Adrenal gland (tissue), 9 donors: ENCODE measurements at regions not wholly inside any gene's neighbourhood (a gene's known extent, or its start where the extent isn't known, plus 50 kb on each side); places are given as distances from the start of the nearest gene placed in this dataset.
A peak's percentile ranks its signal among the peaks of the same experiment; 100 is the strongest.

Source experiments
- DNase-seq, 7 donors: peaks; one replicate each; pipeline ENCODE4 v3.0.0-alpha.2; 2019 to 2020
- H3K27ac ChIP-seq, 5 donors: fragments of 200-600 bp; sonication (generic) in 4 of 5; 1 replicate in 3 of 5; 2 replicates in 2 of 5; pipeline versions ENCODE4 v1.5.1 to v1.8.0; 2016 to 2020; ENCODE audit warnings: mild to moderate bottlenecking in 1 of 5
- H3K27me3 ChIP-seq: fragments of 200-600 bp; 2 replicates; pipeline ENCODE4 v1.8.0; 2021
- H3K36me3 ChIP-seq, 2 donors: fragments of 200-600 bp; replicated peaks in 1 of 2; 1 replicate in 1 of 2; 2 replicates in 1 of 2; pipeline versions ENCODE4 v1.5.1 to v1.8.0; 2018 to 2022
- H3K4me1 ChIP-seq, 2 donors: fragments of 200-600 bp; replicated peaks in 1 of 2; 1 replicate in 1 of 2; 2 replicates in 1 of 2; pipeline versions ENCODE4 v1.5.1 to v1.8.0; 2018 to 2021
- H3K4me3 ChIP-seq, 4 donors: fragments of 200-600 bp; sonication (generic) in 3 of 4; one replicate each; pipeline ENCODE4 v1.5.1; 2016 to 2018
- H3K9me3 ChIP-seq, 3 donors: fragments of 200-600 bp; sonication (generic) in 1 of 3; replicated peaks in 1 of 3; 1 replicate in 2 of 3; 2 replicates in 1 of 3; pipeline versions ENCODE4 v1.5.1 to v1.8.0; 2016 to 2021
- POLR2A ChIP-seq, 2 donors: fragments of 450-650 bp; IDR thresholded peaks; one replicate each; pipeline ENCODE4 v1.6.1; 2017; ENCODE audit warnings: antibody characterized with exemption in 2 of 2, mild to moderate bottlenecking in 2 of 2, moderate library complexity in 1 of 2
- WGBS, 4 donors: extraction: QIAGEN DNeasy Blood & Tissue Kit in 2 of 4; methylation state at CpG; one replicate each; pipeline versions ENCODE4 v1.1.5 to v1.1.7; 2013 to 2017; 5-methylcytosine and 5-hydroxymethylcytosine counted together
- intact Hi-C, 2 donors: fragments of 100-400 bp; cut with DNase I; formaldehyde crosslinking; loops; one replicate each; pipeline versions ENCODE4 v1.14.1 to v1.15.0; 2022 to 2023
- TF ChIP-seq, protein P1 (sequence below), 6 experiments: fragments of 450-650 bp in 4 of 6; fragments of 200-600 bp in 2 of 6; sonication (generic) in 1 of 6; IDR thresholded peaks; 1 replicate in 5 of 6; 2 replicates in 1 of 6; pipeline versions ENCODE4 v1.5.1 to v1.8.0; 2016 to 2021; ENCODE audit warnings: antibody characterized with exemption in 6 of 6, mild to moderate bottlenecking in 2 of 6, moderate library complexity in 1 of 6
- donor health status: healthy with polysubstance abuse.
- donor health status: Bipolar disorder and iron deficiency.
- donor health status: DM: yes; HTN: yes; CAD: no.
- donor health status: DM: no; HTN: no; CAD: no.
- donor health status: DM: no; HTN: no; CAD: no.

DNA sequence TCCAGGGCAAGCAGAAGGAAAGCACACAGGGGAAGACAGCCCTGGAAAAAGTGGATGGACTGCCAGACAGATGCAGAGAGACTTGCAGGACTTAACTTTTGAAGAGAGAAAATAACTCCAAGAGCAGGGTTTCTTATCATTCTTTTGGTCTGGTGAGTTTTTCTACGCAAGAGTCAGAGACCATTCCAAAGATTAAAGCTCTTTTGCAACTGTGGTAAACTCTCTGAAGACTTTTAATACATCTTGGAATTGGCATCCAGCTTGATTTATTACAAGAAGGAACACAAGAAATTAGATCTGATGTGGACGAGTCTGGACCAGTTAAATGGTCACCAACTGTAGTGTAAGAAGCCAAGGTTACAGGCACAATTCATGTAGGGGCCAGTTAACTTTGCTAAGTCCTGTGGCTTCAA lies 153.4 kb downstream of the SIPA1L2 start:
- 56 to 77% (median 70%) methylated on average over 2 of the region's 2 CpGs for WGBS, 4 donors
- Histone ChIP-seq H3K9me3 (no peaks in the 10 kb centered on the region), H3K36me3 (no peaks in the 10 kb centered on the region), H3K27ac (no peak overlapping the region), H3K4me3 (no peak overlapping the region), H3K27me3 (no peaks in the 10 kb centered on the region), H3K4me1 (peaks cover 15 to 48% of the 10 kb centered on the region in 2 donors)
- intact Hi-C loops = no loop called here
- no peak for DNase-seq
- TF ChIP-seq POLR2A (IDR thresholded peaks at IDR 0.05) = no peak
- TF ChIP-seq, protein P1, sequence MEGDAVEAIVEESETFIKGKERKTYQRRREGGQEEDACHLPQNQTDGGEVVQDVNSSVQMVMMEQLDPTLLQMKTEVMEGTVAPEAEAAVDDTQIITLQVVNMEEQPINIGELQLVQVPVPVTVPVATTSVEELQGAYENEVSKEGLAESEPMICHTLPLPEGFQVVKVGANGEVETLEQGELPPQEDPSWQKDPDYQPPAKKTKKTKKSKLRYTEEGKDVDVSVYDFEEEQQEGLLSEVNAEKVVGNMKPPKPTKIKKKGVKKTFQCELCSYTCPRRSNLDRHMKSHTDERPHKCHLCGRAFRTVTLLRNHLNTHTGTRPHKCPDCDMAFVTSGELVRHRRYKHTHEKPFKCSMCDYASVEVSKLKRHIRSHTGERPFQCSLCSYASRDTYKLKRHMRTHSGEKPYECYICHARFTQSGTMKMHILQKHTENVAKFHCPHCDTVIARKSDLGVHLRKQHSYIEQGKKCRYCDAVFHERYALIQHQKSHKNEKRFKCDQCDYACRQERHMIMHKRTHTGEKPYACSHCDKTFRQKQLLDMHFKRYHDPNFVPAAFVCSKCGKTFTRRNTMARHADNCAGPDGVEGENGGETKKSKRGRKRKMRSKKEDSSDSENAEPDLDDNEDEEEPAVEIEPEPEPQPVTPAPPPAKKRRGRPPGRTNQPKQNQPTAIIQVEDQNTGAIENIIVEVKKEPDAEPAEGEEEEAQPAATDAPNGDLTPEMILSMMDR (IDR thresholded peaks at IDR 0.05) = no peak

DNA sequence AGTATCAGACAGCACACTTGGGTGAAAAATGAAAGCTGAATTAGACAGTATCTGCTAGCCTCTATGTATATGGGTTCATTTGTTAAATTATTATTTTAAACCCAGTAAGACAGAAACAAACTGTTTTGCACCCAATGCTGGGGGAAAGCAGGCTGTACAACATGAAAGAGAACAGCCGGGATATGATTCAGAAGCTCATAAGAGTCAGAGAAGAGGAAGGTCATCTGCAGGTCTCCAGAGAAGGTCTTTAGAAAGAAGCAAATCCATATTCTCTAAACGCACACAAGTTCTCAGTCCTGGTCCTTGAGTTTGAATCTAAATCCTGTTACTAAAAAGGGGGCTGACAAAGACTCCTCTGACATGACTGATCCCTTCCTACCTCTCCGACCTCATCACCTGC lies 155.1 kb downstream of the SIPA1L2 start:
- no peak for DNase-seq
- no peak overlapping the region for H3K27ac ChIP-seq
- 55 to 66% (median 57%) methylated on average over 3 of the region's 3 CpGs for WGBS, 4 donors
- H3K4me1 ChIP-seq = peaks cover 15 to 48% of the 10 kb centered on the region in 2 donors
- H3K27me3 ChIP-seq = no peaks in the 10 kb centered on the region
- TF ChIP-seq POLR2A (IDR thresholded peaks at IDR 0.05) = no peak
- TF ChIP-seq, protein P1 (IDR thresholded peaks at IDR 0.05) = no peak
- H3K4me3 ChIP-seq = no peak overlapping the region
- H3K9me3 ChIP-seq = no peaks in the 10 kb centered on the region
- H3K36me3 ChIP-seq = no peaks in the 10 kb centered on the region
- intact Hi-C loops = no loop called here

DNA sequence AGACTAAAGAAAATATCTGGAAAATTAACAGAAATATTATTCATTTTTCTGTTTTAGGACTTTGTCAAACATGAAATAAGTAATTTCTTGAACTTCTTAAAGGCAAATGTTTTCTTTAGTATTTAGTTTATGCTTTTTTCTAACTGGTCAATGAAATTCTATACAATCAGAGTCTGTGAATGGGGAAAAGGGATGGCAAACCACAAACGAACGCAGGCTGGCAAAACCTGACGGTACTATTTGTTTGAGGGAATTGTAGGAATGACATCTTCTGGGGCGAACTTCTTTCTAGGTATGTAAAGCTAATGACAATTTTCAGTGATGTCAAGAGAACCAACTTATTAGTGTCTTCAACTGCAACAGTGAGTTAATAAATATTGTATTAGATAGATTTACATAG lies 156.0 kb downstream of the SIPA1L2 start:
- no peak for DNase-seq
- H3K27me3 ChIP-seq = no peaks in the 10 kb centered on the region
- H3K9me3 ChIP-seq = no peaks in the 10 kb centered on the region
- H3K27ac ChIP-seq = peak overlapping the region in 3 of 5 donors; percentile 31 to 73 (median 34)
- intact Hi-C loops = no loop called here
- H3K36me3 ChIP-seq = no peaks in the 10 kb centered on the region
- peaks cover 15 to 48% of the 10 kb centered on the region in 2 donors for H3K4me1 ChIP-seq
- TF ChIP-seq POLR2A (IDR thresholded peaks at IDR 0.05) = no peak
- TF ChIP-seq, protein P1 (IDR thresholded peaks at IDR 0.05) = no peak
- WGBS, 4 donors = 86 to 92% (median 88%) methylated on average over 4 of the region's 4 CpGs
- H3K4me3 ChIP-seq = no peak overlapping the region

DNA sequence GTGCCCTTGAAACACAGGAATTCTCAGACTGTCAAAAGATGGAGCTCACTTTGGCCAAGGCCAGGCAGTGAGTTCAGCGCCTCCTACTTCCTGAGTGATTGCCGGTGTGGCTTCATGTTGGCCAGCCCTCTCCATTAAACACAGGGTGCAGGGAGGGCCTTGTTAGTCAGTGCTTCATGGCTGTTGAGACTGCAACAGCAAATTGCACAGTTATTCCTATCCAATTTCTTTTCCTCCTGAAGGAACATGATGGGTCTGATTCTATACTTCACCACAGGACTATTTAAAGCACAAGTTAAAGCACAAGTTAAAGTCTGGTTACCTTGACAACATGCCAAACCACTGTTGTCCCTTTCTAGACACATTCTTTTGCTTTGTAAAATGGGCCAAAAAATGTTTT lies 156.6 kb downstream of the SIPA1L2 start:
- Histone ChIP-seq H3K9me3 (no peaks in the 10 kb centered on the region), H3K4me3 (no peak overlapping the region), H3K4me1 (peaks cover 15 to 43% of the 10 kb centered on the region in 2 donors), H3K27ac (peak overlapping the region in 4 of 5 donors; percentile 31 to 73 (median 44)), H3K27me3 (no peaks in the 10 kb centered on the region), H3K36me3 (no peaks in the 10 kb centered on the region)
- TF ChIP-seq, protein P1 (IDR thresholded peaks at IDR 0.05) = no peak
- TF ChIP-seq POLR2A (IDR thresholded peaks at IDR 0.05) = peak in 1 of 2 donors; percentile 27
- intact Hi-C loops = no loop called here
- WGBS, 4 donors = 29 to 48% (median 39%) methylated on average over 2 of the region's 2 CpGs
- DNase-seq = peak; percentile 55 to 85 (median 78)
